GM21367 (cell line): ENCODE measurements at regions not wholly inside any gene's neighbourhood (a gene's known extent, or its start where the extent isn't known, plus 50 kb on each side); places are given as distances from the start of the nearest gene placed in this dataset.

ENCODE experiments used
- ATAC-seq: cut with Tn5 transposase; IDR thresholded peaks from one replicate; pipeline ENCODE4 v1.9.1; 2021; ENCODE audit not compliant: unreplicated experiment

DNA sequence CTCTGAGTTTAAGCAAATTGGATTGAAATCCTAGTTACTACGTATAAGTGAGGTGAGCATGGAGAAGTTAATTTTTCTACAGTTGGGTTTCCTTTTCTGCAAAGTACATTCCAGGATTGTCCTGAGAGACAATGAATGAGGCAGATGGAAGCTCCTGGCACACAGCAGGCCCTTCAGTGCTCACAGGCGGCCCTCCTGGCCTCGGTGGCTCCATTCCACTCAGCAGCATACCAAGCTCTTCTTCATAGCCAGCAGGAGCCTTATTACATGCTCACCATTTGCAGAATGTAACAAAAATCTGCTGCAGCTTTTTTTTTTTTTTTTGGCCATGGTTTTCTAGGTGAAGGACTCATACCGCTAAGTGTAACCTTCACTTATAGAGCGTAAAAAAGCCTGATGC lies 113.2 kb upstream of the FAM9B start:
- no peak for ATAC-seq

- ATAC-seq, result no peak
Measured at GRCh38 chrX:9147726-9148125, 113.8 kb upstream of the FAM9B start.

DNA sequence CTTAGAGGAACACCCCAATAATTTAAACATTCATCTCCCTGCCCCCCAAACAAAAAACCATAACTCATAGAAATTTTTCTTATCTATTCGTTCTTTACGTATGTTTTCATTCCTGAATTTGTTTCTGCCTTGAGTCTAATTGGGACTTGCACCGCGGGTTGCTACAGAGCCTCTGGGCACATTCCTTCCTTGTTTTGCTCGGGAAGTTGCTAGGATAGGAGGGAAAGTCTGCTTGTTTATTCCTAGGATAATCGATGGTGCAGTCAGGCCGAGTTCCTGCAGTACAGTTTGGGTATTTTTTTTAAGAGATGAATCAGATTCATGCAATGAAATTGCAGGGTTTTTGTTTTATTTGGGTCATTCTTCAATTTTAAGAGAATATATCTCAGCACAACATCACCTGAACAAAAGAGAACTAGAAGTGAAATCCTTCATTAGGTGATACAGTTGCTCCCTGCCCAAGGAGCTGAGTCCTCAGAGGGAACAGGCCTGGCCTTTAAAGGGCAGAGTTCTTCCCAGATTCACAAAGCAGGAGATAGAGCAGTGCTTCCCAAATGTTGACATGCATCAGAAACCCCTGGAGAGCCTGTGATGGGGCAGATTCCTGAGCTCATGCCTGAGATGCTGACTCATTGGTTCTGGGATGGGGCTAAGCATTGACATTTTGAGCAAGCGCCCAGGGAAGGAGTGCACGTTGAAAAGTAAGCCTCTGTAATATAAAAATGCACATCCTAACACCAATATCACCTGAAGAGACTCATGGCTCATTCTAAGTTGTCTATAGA lies 114.9 kb upstream of the FAM9B start:
- ATAC-seq, result no peak

GRCh38 chrX:9149501-9150245 lies 115.7 kb upstream of the FAM9B start:
- ATAC-seq, result no peak

DNA sequence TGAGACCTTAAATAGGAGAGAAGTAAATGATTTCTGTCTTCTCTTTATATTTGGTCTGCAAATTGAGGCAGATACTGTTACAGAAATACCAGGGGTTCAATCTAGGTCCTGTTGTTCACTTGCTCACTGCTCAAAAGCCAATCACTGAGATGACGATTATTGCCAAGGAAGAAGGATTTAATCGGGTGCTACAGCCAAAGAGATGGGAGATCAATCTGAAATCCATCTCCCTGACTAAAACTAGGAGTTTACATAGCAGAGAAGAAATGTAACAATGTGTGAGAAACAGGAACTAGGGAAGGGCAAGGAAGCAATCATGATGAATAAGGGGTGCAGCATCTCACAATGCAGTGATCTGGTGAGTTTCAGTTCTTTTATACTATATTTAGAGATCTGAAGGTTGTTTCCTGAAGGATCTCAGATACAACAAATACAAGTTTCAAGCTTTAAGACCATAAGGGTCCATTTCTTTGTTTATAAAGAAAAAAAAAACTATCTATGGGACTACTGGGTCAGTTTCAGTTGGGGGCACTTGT lies 117.9 kb upstream of the FAM9B start:
- ATAC-seq, result no peak

DNA sequence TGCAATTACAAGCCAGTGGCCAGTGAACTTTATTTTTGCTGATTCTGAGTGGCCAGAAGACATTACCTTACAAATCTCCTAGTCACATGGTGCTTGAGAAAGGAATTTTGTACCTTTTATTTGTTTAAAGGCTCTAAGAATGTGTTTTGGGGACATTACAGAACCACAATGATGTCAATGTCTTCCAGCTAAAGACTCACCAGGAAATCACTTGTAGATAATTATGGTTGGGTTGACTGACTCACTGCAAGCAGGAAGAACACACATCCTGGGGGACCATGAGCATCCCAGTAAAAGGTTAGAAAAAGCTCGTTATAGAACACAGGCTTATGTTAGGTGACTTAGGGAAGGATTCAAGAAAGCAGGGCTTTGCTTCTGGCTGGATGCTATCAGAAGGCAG lies 119.4 kb upstream of the FAM9B start:
- ATAC-seq, result no peak

GRCh38 chrX:9158611-9159010 lies 124.7 kb upstream of the FAM9B start:
- ATAC-seq, result no peak

DNA sequence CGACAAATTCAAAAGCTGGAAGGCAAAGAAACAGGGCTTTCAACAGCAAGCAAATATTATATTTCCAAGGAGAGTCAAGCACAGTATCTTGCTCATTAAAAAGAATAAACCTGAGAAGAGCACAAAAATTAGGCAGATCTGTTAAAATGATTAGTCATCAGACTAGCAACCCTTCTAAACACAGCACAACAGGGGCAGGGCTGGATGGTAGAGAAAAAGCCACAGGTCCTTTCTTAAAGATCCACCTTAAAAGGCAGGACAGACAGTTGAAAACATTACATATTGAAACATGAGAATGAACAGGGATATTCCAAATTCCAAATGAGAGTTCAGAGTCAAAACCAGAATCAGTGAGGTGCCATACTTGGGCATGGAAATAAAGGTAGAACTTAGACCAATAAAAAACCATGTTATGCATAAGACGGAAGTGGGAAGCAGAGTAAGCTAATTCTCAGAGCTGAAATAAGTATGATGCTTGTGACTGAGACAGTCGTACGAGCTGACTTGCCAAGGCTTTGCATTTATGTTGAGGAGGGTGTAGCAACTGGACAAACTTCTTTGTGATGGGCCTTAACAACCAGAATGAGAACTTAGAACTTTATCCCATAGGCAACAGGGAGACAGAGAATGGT lies 126.9 kb upstream of the FAM9B start:
- ATAC-seq, result no peak

DNA sequence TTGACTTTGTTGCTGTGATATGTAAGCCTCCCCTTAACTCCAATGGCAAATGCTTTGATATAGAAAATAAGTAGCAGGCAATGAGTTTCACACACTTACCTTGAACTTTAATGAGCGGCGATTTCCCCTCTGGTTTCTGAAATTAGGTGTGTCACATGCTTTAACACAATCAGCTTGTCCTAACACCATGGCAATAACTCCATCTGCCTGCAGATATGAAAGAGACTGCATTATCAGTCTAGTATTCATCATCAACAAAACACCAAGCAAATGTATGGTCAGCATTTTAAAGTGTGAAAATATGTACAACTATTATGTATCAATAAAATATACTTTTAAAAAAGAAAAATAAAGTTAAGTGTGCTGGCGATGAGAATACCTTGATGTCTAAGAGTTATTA lies 128.8 kb upstream of the FAM9B start:
- no peak for ATAC-seq

- ATAC-seq, result no peak
Measured at GRCh38 chrX:9163214-9163709, 129.3 kb upstream of the FAM9B start.

DNA sequence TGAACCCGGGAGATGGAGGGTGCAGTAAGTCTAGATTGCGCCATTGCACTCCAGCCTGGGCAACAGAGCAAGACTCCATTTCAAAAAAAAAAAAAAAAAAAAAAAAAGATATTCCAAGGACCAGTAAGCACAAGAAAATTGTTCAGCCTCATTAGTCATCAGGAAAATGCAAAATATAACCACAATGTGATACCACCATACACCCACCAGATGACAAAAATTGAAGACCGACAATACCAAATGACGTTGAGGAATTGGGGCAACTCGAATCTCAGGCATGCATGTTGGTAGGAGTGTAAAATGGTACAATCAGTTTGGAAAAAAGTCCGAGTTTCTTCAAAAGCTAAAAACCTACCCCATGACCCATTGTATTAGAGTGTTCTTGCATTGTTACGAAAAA lies 130.2 kb upstream of the FAM9B start:
- no peak for ATAC-seq

DNA sequence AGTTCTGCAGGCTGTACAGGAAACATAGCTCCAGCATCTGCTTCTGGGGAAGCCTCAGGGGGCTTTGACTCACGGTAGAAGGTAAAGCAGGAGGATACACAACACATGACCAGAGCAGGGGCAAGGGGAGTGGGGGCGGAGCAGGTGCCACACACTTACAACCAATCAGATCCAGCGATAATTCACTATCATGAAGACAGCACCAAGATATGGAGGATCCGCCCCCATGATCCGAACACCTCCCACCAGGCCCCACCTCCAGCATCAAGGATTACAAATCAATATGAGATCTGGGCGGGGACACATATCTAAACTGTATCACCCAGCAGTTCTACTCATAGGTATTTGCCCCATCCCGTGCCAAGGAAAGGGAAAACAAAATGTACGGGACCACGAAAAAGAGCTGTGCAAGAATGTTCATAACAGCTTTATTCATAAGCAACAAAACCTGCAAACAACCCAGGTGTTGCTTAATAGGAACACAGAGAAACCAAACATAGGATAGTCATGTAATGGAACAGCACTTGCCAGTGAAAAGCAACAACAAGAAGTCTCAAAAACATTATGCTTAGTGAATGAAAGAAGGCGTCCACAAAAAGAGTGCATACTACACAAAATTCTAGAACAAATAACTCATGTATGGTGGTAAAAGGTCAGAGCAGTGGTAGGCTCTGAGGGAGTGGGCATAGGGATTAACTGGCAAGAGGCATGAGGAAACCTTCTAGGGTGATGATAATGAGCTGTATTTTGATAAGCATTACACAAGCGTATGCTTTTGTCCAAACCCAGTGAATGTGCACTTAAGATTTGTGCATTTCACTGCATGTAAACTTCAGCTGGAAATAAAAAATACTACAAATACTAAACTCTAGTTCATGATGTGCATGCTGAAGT lies 130.9 kb upstream of the FAM9B start:
- ATAC-seq, result no peak

GRCh38 chrX:9166584-9166944 lies 132.6 kb upstream of the FAM9B start:
- ATAC-seq, result no peak

- no peak for ATAC-seq
Measured at GRCh38 chrX:9171841-9172463, 138.0 kb upstream of the FAM9B start.

DNA sequence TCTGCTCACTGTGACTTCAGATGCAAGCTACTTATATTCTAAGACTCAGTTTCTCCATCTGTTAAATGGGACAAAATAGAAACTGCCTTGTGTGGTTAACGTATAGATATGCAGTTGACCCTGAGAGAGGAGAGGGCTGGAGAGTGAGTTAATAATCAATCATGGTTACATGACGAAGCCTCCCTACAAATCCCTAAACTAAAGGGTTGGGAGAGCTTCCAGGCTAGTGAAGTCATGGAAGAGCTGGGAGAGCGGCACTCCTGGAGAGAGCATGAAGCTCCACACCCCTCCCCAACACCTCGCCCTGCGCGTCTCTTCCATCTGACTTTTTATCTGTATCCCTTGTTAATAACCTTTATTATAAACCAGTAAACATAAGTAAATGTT lies 138.5 kb upstream of the FAM9B start:
- no peak for ATAC-seq

GRCh38 chrX:9180623-9181022 lies 146.7 kb upstream of the FAM9B start:
- ATAC-seq, result no peak

DNA sequence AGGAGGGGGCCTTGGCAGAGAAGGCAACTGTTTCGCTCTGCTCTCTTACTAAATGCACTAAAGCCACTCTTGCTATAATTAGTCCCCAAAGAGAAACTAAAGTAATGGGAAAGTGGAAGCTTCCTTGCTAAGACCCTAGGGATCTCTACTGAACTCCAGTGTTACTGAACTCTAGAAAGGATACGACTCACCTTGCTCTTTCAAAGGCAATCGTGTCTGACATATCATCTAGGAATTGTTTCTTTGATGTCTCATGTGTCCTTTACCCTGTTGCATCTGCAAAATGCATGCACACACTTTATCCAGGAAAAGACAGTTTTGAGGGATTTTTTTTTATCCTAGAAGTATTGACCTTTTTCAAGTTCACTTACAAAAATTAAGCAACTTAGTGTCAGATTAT lies 148.1 kb upstream of the FAM9B start:
- no peak for ATAC-seq

GRCh38 chrX:9183481-9183880 lies 149.6 kb upstream of the FAM9B start:
- ATAC-seq, result no peak

DNA sequence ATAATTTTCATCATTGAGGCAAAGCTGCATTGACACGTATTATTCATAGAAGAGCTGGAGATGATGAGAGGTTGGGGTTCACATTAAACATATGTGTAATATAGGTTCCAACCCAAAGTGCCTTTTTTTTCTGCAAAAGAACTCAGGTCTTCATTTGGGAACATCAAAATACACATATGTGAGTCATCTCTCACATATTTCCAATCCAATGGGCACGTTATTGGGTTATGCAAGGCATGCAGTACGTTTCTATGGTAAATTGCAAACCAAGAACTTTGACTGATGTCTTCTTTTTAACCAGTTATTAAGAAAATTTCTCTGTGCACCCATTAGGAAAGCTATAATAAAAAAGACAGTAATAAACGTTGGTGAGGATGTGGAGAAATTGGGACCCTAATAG lies 150.3 kb upstream of the FAM9B start:
- no peak for ATAC-seq

DNA sequence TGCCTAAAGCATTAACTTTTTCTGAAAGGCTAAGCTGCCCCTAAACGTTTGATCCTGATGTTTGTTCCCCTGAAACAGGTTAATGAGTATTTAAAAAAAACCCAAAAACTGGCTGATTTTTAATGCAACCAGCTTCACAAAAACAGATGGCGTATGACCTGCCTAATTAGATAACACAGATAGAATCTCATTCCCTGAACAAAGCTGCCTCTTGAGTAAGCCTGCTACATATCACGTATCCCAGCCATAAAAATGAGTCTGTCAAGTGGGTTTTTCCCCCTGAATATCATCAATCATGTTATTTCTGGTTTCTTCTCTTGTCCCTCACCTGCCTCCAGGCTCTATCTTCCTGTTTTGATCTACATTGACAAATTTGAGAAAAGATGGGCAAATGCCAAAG lies 154.2 kb upstream of the FAM9B start:
- no peak for ATAC-seq
